Prostate gland (tissue), 2 donors: ENCODE measurements at regions not wholly inside any gene's neighbourhood (a gene's known extent, or its start where the extent isn't known, plus 50 kb on each side); places are given as distances from the start of the nearest gene placed in this dataset.
"Not testable (repeated sequence)": the region's sequence is repeated elsewhere in the genome, so short reads cannot be mapped to it uniquely, and the experiment has no call there.

Source experiments
- DNase-seq: peaks from one replicate; pipeline ENCODE4 v3.0.0-alpha.2; 2019; ENCODE audit warnings: low spot score
- H3K27ac ChIP-seq, 2 donors: fragments of 200-600 bp; sonication (generic); 2 replicates each; pipeline ENCODE4 v1.5.1; 2017 to 2019
- H3K27me3 ChIP-seq: fragments of 200-600 bp; sonication (generic); replicated peaks from 2 replicates; pipeline ENCODE4 v1.5.1; 2019; ENCODE audit not compliant: insufficient read depth
- H3K36me3 ChIP-seq, 2 donors: fragments of 200-600 bp; sonication (generic); 1 replicate in 1 of 2; 2 replicates in 1 of 2; pipeline versions ENCODE4 v1.5.1 to v1.8.1; 2017 to 2019
- H3K4me1 ChIP-seq: fragments of 200-600 bp; sonication (generic); replicated peaks from 2 replicates; pipeline ENCODE4 v1.5.1; 2019
- H3K4me3 ChIP-seq, 2 donors: fragments of 200-600 bp; sonication (generic); 2 replicates each; pipeline ENCODE4 v1.5.1; 2017 to 2019
- H3K9me3 ChIP-seq: fragments of 200-600 bp; sonication (generic); 2 replicates; pipeline ENCODE4 v1.5.1; 2017
- POLR2A ChIP-seq: fragments of 450-650 bp; IDR thresholded peaks from one replicate; pipeline ENCODE4 v1.6.1; 2016; ENCODE audit warnings: antibody characterized with exemption, mild to moderate bottlenecking
- POLR2AphosphoS5 ChIP-seq: sonication (generic); formaldehyde crosslinking; IDR thresholded peaks from one replicate; pipeline ENCODE4 v1.6.1; 2017; ENCODE audit warnings: antibody characterized with exemption
- WGBS: methylation state at CpG from one replicate; pipeline ENCODE4 v1.1.5; 2018; 5-methylcytosine and 5-hydroxymethylcytosine counted together
- intact Hi-C: fragments of 100-400 bp; cut with DNase I; formaldehyde crosslinking; loops from one replicate; pipeline ENCODE4 v1.14.2; 2022
- TF ChIP-seq, protein P1 (sequence below), 4 experiments: fragments of 200-600 bp in 2 of 4; fragments of 450-650 bp in 2 of 4; sonication (generic) in 2 of 4; IDR thresholded peaks; 1 replicate in 3 of 4; 2 replicates in 1 of 4; pipeline ENCODE4 v1.5.1; 2016 to 2019; ENCODE audit warnings: antibody characterized with exemption in 4 of 4, mild to moderate bottlenecking in 2 of 4, moderate library complexity in 2 of 4

DNA sequence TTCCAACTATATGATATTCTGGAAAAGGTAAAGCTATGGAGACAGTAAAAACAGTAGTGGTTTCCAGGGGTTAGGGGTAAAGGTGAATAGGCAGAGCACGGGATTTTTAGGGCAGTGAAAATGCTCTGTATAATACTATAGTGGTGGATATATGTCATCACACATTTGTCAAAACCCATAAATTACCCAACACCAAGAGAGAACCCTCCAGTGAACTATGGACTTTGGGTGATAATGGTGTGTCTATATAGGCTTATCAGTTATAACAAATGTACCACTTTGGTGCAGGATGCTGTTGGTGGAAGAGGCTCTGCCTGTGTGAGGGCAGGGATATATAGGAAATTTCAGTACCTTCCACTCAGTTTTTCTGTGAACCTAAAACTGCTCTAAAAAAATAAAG, 149.9 kb downstream of the GPX5 start:
- H3K27me3 ChIP-seq: no peaks in the 10 kb centered on the region

DNA sequence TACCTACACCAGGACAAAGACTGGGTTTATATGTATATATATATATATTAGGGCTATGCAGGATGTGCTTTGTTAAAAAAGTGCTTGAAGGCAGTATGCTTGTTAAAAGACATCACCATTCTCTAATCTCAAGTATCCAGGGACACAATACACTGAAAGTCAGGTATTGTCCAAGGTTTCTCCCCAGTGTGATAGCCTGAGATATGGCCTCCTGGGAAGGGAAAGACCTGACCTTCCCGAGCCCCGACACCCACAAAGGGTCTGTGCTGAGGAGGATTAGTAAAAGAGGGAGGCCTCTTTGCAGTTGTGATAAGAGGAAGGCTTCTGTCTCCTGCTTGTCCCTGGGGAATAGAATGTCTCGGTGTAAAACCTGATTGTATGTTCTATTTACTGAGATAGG, 156.9 kb downstream of the GPX5 start:
- TF ChIP-seq POLR2AphosphoS5 (no peak), POLR2A (no peak)
- 23% methylated on average over 3 of the region's 3 CpGs for WGBS
- Histone ChIP-seq H3K27me3 (no peaks in the 10 kb centered on the region), H3K27ac (peak overlapping the region; percentile 65 to 74), H3K4me3 (no peak overlapping the region), H3K36me3 (no peaks in the 10 kb centered on the region), H3K9me3 (no peaks in the 10 kb centered on the region), H3K4me1 (no peaks in the 10 kb centered on the region)
- intact Hi-C loops: loop anchor here (10.0 kb wide), 1 partner anchor 902 kb away; the partner anchor contains the start of gene OR2H2
- DNase-seq: no peak

More for the DNA sequence above, 149.9 kb downstream of the GPX5 start:
- no peak overlapping the region for H3K4me3 ChIP-seq
- H3K4me1 ChIP-seq: no peaks in the 10 kb centered on the region
- no peak for DNase-seq
- TF ChIP-seq POLR2A: no peak
- TF ChIP-seq, protein P1, sequence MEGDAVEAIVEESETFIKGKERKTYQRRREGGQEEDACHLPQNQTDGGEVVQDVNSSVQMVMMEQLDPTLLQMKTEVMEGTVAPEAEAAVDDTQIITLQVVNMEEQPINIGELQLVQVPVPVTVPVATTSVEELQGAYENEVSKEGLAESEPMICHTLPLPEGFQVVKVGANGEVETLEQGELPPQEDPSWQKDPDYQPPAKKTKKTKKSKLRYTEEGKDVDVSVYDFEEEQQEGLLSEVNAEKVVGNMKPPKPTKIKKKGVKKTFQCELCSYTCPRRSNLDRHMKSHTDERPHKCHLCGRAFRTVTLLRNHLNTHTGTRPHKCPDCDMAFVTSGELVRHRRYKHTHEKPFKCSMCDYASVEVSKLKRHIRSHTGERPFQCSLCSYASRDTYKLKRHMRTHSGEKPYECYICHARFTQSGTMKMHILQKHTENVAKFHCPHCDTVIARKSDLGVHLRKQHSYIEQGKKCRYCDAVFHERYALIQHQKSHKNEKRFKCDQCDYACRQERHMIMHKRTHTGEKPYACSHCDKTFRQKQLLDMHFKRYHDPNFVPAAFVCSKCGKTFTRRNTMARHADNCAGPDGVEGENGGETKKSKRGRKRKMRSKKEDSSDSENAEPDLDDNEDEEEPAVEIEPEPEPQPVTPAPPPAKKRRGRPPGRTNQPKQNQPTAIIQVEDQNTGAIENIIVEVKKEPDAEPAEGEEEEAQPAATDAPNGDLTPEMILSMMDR (IDR thresholded peaks at IDR 0.05): no peak
- no peak for TF ChIP-seq POLR2AphosphoS5
- H3K9me3 ChIP-seq: no peaks in the 10 kb centered on the region
- intact Hi-C loops: no loop called here
- no peak overlapping the region for H3K27ac ChIP-seq
- WGBS: 90% methylated on average over 1 of the region's 1 CpG
- no peaks in the 10 kb centered on the region for H3K36me3 ChIP-seq

DNA sequence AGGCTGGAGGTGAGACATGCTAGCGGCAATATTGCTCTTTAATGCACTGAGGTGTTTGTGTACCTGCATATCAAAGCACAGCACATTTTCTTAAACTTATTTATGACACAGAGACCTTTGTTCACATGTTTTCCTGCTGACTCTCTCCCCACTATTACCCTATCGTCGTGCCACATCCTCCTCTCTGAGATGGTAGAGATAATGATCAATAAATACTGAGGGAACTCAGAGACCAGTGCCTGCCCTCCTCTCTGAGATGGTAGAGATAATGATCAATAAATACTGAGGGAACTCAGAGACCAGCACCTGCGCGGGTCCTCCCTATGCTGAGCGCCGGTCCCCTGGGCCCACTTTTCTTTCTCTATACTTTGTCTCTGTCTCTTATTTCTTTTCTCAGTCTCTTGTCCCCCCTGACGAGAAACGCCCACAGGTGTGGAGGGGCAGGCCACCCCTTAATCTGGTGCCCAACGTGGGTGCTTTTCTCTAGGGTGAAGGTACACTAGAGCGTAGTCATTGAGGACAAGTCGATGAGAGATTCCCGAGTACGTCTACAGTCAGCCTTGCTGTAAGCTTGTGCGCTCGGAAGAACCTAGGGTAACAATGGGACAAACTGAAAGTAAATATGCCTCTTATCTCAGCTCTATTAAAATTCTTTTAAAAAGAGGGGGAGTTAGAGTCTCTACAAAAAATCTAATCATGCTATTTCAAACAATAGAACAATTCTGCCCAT, 157.4 kb downstream of the GPX5 start:
- H3K27ac ChIP-seq: peak overlapping the region; percentile 65 to 74
- peak overlapping the region; percentile 22 to 25 for H3K4me3 ChIP-seq
- H3K27me3 ChIP-seq, H3K9me3 ChIP-seq, H3K36me3 ChIP-seq, H3K4me1 ChIP-seq: not testable (repeated sequence)
- intact Hi-C loops: loop anchor here (10.0 kb wide), 1 partner anchor 902 kb away; the partner anchor contains the start of gene OR2H2
- 23% methylated on average over 16 of the region's 16 CpGs for WGBS
- peak; percentile 15 for DNase-seq

DNA sequence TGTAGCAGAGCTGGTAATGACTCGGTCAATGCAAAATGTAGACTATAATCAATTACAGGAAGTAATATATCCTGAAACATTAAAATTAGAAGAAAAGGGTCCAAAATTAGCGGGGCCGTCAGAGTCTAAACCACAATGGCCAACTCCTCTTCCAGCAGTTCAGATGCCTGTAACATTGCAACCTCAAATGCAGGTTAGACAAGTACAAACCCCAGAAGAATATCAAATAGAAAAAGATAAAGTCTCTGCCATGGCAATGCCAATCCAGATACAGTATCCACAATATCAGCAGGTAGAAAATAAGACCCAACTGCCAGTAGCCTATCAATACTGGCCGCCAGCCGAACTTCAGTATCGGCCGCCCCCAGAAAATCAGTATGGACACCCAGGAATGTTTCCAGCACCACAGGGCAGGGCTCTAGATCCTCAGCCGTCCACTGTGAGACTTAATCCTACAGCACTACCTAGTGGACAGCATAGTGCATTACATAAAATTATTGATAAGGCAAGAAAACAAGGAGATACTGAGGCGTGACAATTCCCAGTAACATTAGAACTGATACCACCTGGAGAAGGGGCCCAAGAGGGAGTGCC, 158.4 kb downstream of the GPX5 start:
- peak overlapping the region; percentile 22 to 25 for H3K4me3 ChIP-seq
- DNase-seq: peak; percentile 27
- WGBS: 31% methylated on average over 9 of the region's 9 CpGs
- H3K36me3 ChIP-seq: no peaks in the 10 kb centered on the region
- TF ChIP-seq, protein P1 (IDR thresholded peaks at IDR 0.05): peak in 3 of 4 experiments; percentile 53 to 68 (median 65)
- TF ChIP-seq POLR2A: no peak
- peak; percentile 20 for TF ChIP-seq POLR2AphosphoS5
- H3K27ac ChIP-seq: peak overlapping the region; percentile 65 to 74
- H3K27me3 ChIP-seq: no peaks in the 10 kb centered on the region
- intact Hi-C loops: loop anchor here (10.0 kb wide), 1 partner anchor 901 kb away; the partner anchor contains the start of gene OR2H2
- no peaks in the 10 kb centered on the region for H3K4me1 ChIP-seq
- no peaks in the 10 kb centered on the region for H3K9me3 ChIP-seq

DNA sequence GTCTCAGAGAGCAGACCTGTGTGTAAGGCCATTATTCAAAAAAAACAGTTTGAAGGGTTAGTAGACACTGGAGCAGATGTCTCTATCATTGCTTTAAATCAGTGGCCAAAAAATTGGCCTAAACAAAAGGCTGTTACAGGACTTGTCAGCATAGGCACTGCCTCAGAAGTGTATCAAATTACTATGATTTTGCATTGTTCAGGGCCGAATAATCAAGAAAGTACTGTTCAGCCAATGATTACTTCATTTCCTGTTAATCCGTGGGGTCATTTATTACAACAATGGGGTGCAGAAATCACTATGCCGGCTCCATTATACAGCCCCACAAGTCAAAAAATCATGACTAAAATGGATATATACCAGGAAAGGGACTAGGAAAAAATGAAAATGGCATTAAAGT, 160.3 kb downstream of the GPX5 start:
- not testable (repeated sequence) for H3K4me1 ChIP-seq, H3K4me3 ChIP-seq, H3K9me3 ChIP-seq, DNase-seq, H3K27ac ChIP-seq, H3K27me3 ChIP-seq, H3K36me3 ChIP-seq
- intact Hi-C loops: loop anchor here (5.0 to 10.0 kb wide), 2 partner anchors 331 to 899 kb away; partner anchors contain the start of gene OR2H2
- WGBS: 9% methylated on average over 3 of the region's 3 CpGs

DNA sequence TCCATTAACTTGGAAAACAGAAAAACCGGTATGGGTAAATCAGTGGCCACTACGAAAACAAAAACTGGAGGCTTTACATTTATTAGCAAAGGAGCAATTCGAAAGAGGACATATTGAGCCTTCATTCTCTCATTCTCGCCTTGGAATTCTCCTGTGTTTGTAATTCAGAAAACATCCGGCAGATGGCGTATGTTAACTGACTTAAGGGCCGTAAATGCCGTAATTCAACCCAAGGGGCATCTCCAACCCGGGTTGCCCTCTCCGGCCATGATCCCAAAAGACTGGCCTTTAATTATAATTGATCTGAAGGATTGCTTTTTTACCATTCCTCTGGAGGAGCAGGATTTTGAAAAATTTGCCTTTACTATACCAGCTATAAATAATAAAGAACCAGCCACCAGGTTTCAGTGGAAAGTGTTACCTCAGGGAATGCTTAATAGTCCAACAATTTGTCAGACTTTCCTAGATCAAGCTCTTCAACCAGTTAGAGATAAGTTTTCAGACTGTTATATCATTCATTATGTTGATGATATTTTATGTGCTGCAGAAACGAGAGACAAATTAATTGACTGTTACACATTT, 160.9 kb downstream of the GPX5 start:
- not testable (repeated sequence) for H3K36me3 ChIP-seq, H3K9me3 ChIP-seq, H3K4me1 ChIP-seq, H3K27ac ChIP-seq, H3K27me3 ChIP-seq, H3K4me3 ChIP-seq
- 2% methylated on average over 11 of the region's 11 CpGs for WGBS
- intact Hi-C loops: loop anchor here (5.0 to 10.0 kb wide), 2 partner anchors 331 to 898 kb away; partner anchors contain the start of gene OR2H2
- TF ChIP-seq, protein P1 (IDR thresholded peaks at IDR 0.05): peak; percentile 64 to 82 (median 78)
- peak; percentile 60 for DNase-seq

DNA sequence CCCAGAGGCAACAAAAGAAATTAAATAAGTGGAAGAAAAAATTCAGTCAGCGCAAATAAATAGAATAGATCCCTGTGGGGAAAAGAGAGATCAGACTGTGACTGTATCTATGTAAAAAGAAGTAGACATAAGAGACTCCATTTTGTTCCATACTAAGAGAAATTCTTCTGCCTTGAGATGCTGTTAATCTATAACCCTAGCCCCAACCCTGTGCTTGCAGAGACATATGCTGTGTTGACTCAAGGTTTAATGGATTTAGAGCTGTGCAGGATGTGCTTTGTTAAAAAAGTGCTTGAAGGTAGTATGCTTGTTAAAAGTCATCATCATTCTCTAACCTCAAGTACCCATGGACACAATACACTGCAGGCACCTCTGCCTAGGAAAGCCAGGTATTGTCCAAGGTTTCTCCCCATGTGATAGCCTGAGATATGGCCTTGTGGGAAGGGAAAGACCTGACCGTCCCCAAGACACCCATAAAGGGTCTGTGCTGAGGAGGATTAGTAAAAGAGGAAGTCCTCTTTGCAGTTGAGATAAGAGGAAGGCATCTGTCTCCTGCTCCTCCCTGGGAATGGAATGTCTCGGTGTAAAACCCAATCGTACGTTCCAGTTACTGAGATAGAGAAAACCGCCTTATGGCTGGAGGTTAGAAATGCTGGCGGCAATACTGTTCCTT, 161.8 kb downstream of the GPX5 start:
- DNase-seq, H3K36me3 ChIP-seq, H3K4me1 ChIP-seq, H3K4me3 ChIP-seq, H3K27me3 ChIP-seq, H3K9me3 ChIP-seq, H3K27ac ChIP-seq: not testable (repeated sequence)
- intact Hi-C loops: loop anchor here (5.0 to 10.0 kb wide), 2 partner anchors 330 to 897 kb away; partner anchors contain the start of gene OR2H2
- 23% methylated on average over 7 of the region's 7 CpGs for WGBS

DNA sequence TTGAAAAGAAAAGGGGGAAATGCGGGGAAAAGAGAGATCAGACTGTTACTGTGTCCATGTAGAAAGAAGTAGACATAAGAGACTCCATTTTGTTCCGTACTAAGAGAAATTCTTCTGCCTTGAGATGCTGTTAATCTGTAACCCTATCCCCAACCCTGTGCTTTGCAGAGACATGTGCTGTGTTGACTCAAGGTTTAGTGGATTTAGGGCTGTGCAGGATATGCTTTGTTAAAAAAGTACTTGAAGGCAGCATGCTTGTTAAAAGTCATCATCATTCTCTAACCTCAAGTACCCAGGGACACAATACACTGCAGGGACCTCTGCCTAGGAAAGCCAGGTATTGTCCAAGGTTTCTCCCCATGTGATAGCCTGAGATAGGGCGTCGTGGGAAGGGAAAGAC, 166.3 kb downstream of the GPX5 start:
- DNase-seq, intact Hi-C loops, H3K36me3 ChIP-seq, H3K27ac ChIP-seq, H3K4me1 ChIP-seq, H3K9me3 ChIP-seq, H3K27me3 ChIP-seq, H3K4me3 ChIP-seq: not testable (repeated sequence)
- 29% methylated on average over 3 of the region's 4 CpGs for WGBS
